DOHH2 (cell line): ENCODE measurements at regions not wholly inside any gene's neighbourhood (a gene's known extent, or its start where the extent isn't known, plus 50 kb on each side); places are given as distances from the start of the nearest gene placed in this dataset.
"Not testable (repeated sequence)": the region's sequence is repeated elsewhere in the genome, so short reads cannot be mapped to it uniquely, and the experiment has no call there.

Experiments used
- H3F3A ChIP-seq: fragments of 200-600 bp; sonication (generic), shearing (Covaris generic); 2 replicates; pipeline ENCODE4 v1.6.0; 2016; ENCODE audit warnings: antibody characterized with exemption, mild to moderate bottlenecking; ENCODE audit not compliant: control insufficient read depth, insufficient read depth
- H3K27ac ChIP-seq: fragments of 200-600 bp; sonication (generic); 2 replicates; pipeline ENCODE4 v1.5.1; 2014; ENCODE audit warnings: low read depth, mild to moderate bottlenecking, low read length, moderate library complexity
- H3K27me3 ChIP-seq: fragments of 200-600 bp; sonication (generic); 2 replicates; pipeline ENCODE4 v1.6.1; 2014; ENCODE audit warnings: mild to moderate bottlenecking, low read length, mixed read lengths; ENCODE audit not compliant: control insufficient read depth
- H3K36me3 ChIP-seq: fragments of 200-600 bp; sonication (generic); 2 replicates; pipeline ENCODE4 v1.6.1; 2014; ENCODE audit warnings: mild to moderate bottlenecking, low read length, moderate library complexity, mixed read lengths; ENCODE audit not compliant: control insufficient read depth
- H3K4me1 ChIP-seq: fragments of 200-600 bp; sonication (generic); 2 replicates; pipeline ENCODE4 v1.6.1; 2014; ENCODE audit warnings: mild to moderate bottlenecking, low read length, mixed read lengths; ENCODE audit not compliant: control insufficient read depth
- H3K4me2 ChIP-seq: fragments of 200-600 bp; sonication (generic); 2 replicates; pipeline ENCODE4 v1.6.0; 2014; ENCODE audit warnings: mild to moderate bottlenecking, low read length, moderate library complexity
- H3K4me3 ChIP-seq: fragments of 200-600 bp; sonication (generic); 2 replicates; pipeline ENCODE4 v1.5.1; 2014; ENCODE audit warnings: mild to moderate bottlenecking, low read length, mixed read lengths
- H3K79me2 ChIP-seq: fragments of 200-600 bp; sonication (generic); 2 replicates; pipeline ENCODE4 v1.6.1; 2014; ENCODE audit warnings: mild to moderate bottlenecking, low read length, mixed read lengths; ENCODE audit not compliant: control insufficient read depth
- H3K9me2 ChIP-seq: fragments of 200-600 bp; sonication (generic); replicated peaks from 2 replicates; pipeline ENCODE4 v1.6.1; 2014; ENCODE audit warnings: mild to moderate bottlenecking, low read length, mixed read lengths; ENCODE audit not compliant: control insufficient read depth
- H3K9me3 ChIP-seq: fragments of 200-600 bp; sonication (generic); 2 replicates; pipeline ENCODE4 v1.6.1; 2014; ENCODE audit warnings: antibody characterized with exemption, low read length, mixed read lengths; ENCODE audit not compliant: control insufficient read depth, insufficient read depth
- H4K20me1 ChIP-seq: fragments of 200-600 bp; sonication (generic); 2 replicates; pipeline ENCODE4 v1.6.0; 2014; ENCODE audit warnings: low read depth, mild to moderate bottlenecking, antibody characterized with exemption, low read length, moderate library complexity; ENCODE audit not compliant: control insufficient read depth, insufficient read depth
- EZH2phosphoT487 ChIP-seq: fragments of 200-600 bp; sonication (generic); IDR thresholded peaks from 2 replicates; pipeline ENCODE4 v1.6.1; 2017; ENCODE audit warnings: borderline replicate concordance, mild to moderate bottlenecking, antibody characterized with exemption, low read length, moderate library complexity, mixed read lengths
- TF ChIP-seq, protein P1 (sequence below): fragments of 200-600 bp; sonication (generic); IDR thresholded peaks from one replicate; pipeline ENCODE4 v1.5.1; 2014; ENCODE audit warnings: antibody characterized with exemption, mild to moderate bottlenecking, low read depth, low read length; ENCODE audit not compliant: poor library complexity, severe bottlenecking

DNA sequence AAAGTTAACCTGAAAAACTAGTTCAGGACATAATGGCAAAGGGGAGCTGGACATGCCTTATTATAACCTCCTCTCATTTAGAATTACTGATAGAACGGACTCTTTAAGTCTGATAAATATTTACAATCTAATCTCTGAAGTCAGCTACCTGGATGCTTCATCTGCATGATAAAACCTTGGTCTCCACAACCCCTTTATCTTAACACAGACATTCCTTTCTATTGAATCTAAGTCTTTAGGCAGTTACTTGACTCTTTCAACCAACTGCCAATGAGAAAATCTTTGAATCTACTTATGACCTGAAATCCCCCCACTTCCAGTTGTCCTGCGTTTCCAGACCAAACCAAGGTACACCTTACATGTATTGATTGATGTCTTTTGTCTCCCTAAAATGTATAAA, 191.2 kb upstream of the LRRTM4 start:
- Histone ChIP-seq H3K79me2 (no peaks in the 10 kb centered on the region), H3K9me2 (no peaks in the 10 kb centered on the region), H3K27ac (no peak overlapping the region), H3K27me3 (no peaks in the 10 kb centered on the region), H3K36me3 (no peaks in the 10 kb centered on the region), H3K9me3 (no peaks in the 10 kb centered on the region), H3K4me2 (no peak overlapping the region), H3F3A (no peaks in the 10 kb centered on the region), H4K20me1 (no peaks in the 10 kb centered on the region), H3K4me3 (no peak overlapping the region), H3K4me1 (no peaks in the 10 kb centered on the region)
- TF ChIP-seq, protein P1, sequence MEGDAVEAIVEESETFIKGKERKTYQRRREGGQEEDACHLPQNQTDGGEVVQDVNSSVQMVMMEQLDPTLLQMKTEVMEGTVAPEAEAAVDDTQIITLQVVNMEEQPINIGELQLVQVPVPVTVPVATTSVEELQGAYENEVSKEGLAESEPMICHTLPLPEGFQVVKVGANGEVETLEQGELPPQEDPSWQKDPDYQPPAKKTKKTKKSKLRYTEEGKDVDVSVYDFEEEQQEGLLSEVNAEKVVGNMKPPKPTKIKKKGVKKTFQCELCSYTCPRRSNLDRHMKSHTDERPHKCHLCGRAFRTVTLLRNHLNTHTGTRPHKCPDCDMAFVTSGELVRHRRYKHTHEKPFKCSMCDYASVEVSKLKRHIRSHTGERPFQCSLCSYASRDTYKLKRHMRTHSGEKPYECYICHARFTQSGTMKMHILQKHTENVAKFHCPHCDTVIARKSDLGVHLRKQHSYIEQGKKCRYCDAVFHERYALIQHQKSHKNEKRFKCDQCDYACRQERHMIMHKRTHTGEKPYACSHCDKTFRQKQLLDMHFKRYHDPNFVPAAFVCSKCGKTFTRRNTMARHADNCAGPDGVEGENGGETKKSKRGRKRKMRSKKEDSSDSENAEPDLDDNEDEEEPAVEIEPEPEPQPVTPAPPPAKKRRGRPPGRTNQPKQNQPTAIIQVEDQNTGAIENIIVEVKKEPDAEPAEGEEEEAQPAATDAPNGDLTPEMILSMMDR, result no peak
- no peak for TF ChIP-seq EZH2phosphoT487

DNA sequence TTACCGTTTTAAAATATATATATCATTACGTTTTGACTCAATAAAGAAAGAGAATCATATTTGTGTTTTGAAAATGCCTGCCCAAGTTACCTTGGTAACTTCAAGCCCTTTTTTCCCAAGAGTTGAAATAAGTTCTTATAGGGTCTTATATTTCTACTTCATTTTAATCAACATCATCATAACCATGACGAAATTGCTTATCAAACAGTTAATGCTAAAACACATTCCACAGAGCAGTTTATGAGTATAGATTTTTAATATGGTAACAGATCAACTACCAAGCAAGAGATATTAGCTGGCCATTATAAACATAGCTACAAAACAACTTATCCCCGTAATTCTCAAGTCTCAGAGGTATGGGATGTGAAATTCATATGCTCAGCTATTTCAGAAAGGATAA, 197.9 kb upstream of the LRRTM4 start:
- no peaks in the 10 kb centered on the region for H3K79me2 ChIP-seq
- no peaks in the 10 kb centered on the region for H3K36me3 ChIP-seq
- TF ChIP-seq, protein P1, result no peak
- no peak for TF ChIP-seq EZH2phosphoT487
- H3F3A ChIP-seq, result no peaks in the 10 kb centered on the region
- H3K27ac ChIP-seq, result no peak overlapping the region
- no peak overlapping the region for H3K4me2 ChIP-seq
- no peaks in the 10 kb centered on the region for H3K9me2 ChIP-seq
- H3K4me3 ChIP-seq, result no peak overlapping the region
- H3K4me1 ChIP-seq, result no peaks in the 10 kb centered on the region
- no peaks in the 10 kb centered on the region for H4K20me1 ChIP-seq
- H3K9me3 ChIP-seq, result no peaks in the 10 kb centered on the region
- H3K27me3 ChIP-seq, result no peaks in the 10 kb centered on the region

DNA sequence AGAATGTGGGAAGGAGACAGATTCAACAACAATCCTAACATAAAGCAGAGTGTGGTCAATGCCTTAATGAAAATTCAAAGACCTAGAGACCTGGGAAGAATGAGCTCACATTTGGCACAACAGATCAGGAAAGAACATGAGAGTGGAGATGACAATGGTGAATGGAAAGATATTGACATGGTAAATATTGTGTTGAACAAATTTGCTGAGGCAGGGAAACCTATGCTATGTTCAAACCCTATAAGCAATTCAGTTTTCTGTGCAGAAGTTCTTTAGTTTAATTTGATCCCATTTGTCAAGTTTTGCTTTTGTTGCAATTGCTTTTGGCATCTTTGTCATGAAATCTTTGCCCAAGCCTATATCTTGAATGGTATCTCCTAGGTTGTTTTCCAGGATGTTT, 199.4 kb upstream of the LRRTM4 start:
- Histone ChIP-seq H3K4me1 (no peaks in the 10 kb centered on the region), H3K79me2 (no peaks in the 10 kb centered on the region), H3K9me3 (no peaks in the 10 kb centered on the region), H3F3A (no peaks in the 10 kb centered on the region), H3K27me3 (no peaks in the 10 kb centered on the region), H4K20me1 (no peaks in the 10 kb centered on the region), H3K27ac (no peak overlapping the region), H3K4me3 (no peak overlapping the region), H3K4me2 (no peak overlapping the region), H3K36me3 (no peaks in the 10 kb centered on the region), H3K9me2 (no peaks in the 10 kb centered on the region)
- TF ChIP-seq, protein P1, result no peak
- TF ChIP-seq EZH2phosphoT487, result no peak

GRCh38 chr2:77725045-77725444, 202.9 kb upstream of the LRRTM4 start:
- Histone ChIP-seq H3K4me3 (no peak overlapping the region), H3K4me1 (no peaks in the 10 kb centered on the region), H3K79me2 (no peaks in the 10 kb centered on the region), H3K4me2 (no peak overlapping the region), H3K27ac (no peak overlapping the region), H3K27me3 (no peaks in the 10 kb centered on the region), H4K20me1 (no peaks in the 10 kb centered on the region), H3K36me3 (no peaks in the 10 kb centered on the region), H3K9me2 (no peaks in the 10 kb centered on the region), H3K9me3 (no peaks in the 10 kb centered on the region), H3F3A (no peaks in the 10 kb centered on the region)
- no peak for TF ChIP-seq EZH2phosphoT487
- TF ChIP-seq, protein P1, result no peak

- not testable (repeated sequence) for H3K27ac ChIP-seq, H3K79me2 ChIP-seq, H3K4me2 ChIP-seq, H3K27me3 ChIP-seq, H3K36me3 ChIP-seq, H3K4me3 ChIP-seq, H3K9me2 ChIP-seq, H3K9me3 ChIP-seq, H4K20me1 ChIP-seq, H3K4me1 ChIP-seq, H3F3A ChIP-seq
Measured at GRCh38 chr2:77734662-77735340, 212.6 kb upstream of the LRRTM4 start.
